Mesothelial cell of epicardium (in vitro differentiated cells): ENCODE measurements at regions not wholly inside any gene's neighbourhood (a gene's known extent, or its start where the extent isn't known, plus 50 kb on each side); places are given as distances from the start of the nearest gene placed in this dataset.

Experiments used
- DNase-seq, 2 experiments: peaks; one replicate each; pipeline ENCODE4 v3.0.0; 2021; ENCODE audit warnings: low spot score in 2 of 2; ENCODE audit not compliant: unreplicated experiment in 2 of 2
- H3K27ac Mint-ChIP-seq: 2 replicates; pipeline ENCODE4 v1.8.0; 2021; ENCODE audit warnings: mixed read lengths
- H3K27me3 Mint-ChIP-seq: 2 replicates; pipeline ENCODE4 v1.8.0; 2021; ENCODE audit warnings: low read depth, mixed read lengths
- H3K36me3 Mint-ChIP-seq: 2 replicates; pipeline ENCODE4 v1.8.0; 2021; ENCODE audit warnings: mixed read lengths
- H3K4me1 Mint-ChIP-seq: 2 replicates; pipeline ENCODE4 v1.8.0; 2021; ENCODE audit warnings: mixed read lengths
- H3K4me3 Mint-ChIP-seq: 2 replicates; pipeline ENCODE4 v1.8.0; 2021; ENCODE audit warnings: mild to moderate bottlenecking, moderate library complexity, mixed read lengths
- H3K9me3 Mint-ChIP-seq: 2 replicates; pipeline ENCODE4 v1.8.0; 2021; ENCODE audit warnings: mixed read lengths
- CTCF ChIP-seq: fragments of 200-600 bp; sonication (generic); IDR thresholded peaks from one replicate; pipeline ENCODE4 v1.5.0; 2021; ENCODE audit warnings: antibody characterized with exemption; ENCODE audit not compliant: unreplicated experiment

- peaks cover 33% of the 10 kb centered on the region for H3K27me3 Mint-ChIP-seq
- no peak for TF ChIP-seq CTCF
- H3K36me3 Mint-ChIP-seq, result no peaks in the 10 kb centered on the region
- H3K9me3 Mint-ChIP-seq, result peaks cover 22% of the 10 kb centered on the region
- H3K27ac Mint-ChIP-seq, result no peak overlapping the region
- peak in 1 of 2 experiments; percentile 14 for DNase-seq
- no peak overlapping the region for H3K4me3 Mint-ChIP-seq
- no peaks in the 10 kb centered on the region for H3K4me1 Mint-ChIP-seq
These were observed 155.2 kb downstream of the BCL11B start for GRCh38 chr14:99116741-99117295.

GRCh38 chr14:99117671-99118045 lies 154.3 kb downstream of the BCL11B start:
- H3K27ac Mint-ChIP-seq, result no peak overlapping the region
- H3K36me3 Mint-ChIP-seq, result no peaks in the 10 kb centered on the region
- no peak for TF ChIP-seq CTCF
- peaks cover 19% of the 10 kb centered on the region for H3K9me3 Mint-ChIP-seq
- DNase-seq, result peak in 1 of 2 experiments; percentile 29
- H3K4me1 Mint-ChIP-seq, result no peaks in the 10 kb centered on the region
- H3K4me3 Mint-ChIP-seq, result peak overlapping the region; percentile 52
- peaks cover 33% of the 10 kb centered on the region for H3K27me3 Mint-ChIP-seq

- peak overlapping the region; percentile 52 for H3K4me3 Mint-ChIP-seq
- H3K9me3 Mint-ChIP-seq, result peaks cover 16% of the 10 kb centered on the region
- DNase-seq, result peak in 1 of 2 experiments; percentile 37
- no peak overlapping the region for H3K27ac Mint-ChIP-seq
- peaks cover 33% of the 10 kb centered on the region for H3K27me3 Mint-ChIP-seq
- no peaks in the 10 kb centered on the region for H3K4me1 Mint-ChIP-seq
- no peaks in the 10 kb centered on the region for H3K36me3 Mint-ChIP-seq
- no peak for TF ChIP-seq CTCF
These were observed 153.8 kb downstream of the BCL11B start for GRCh38 chr14:99118046-99118721.

- no peaks in the 10 kb centered on the region for H3K36me3 Mint-ChIP-seq
- peaks cover 33% of the 10 kb centered on the region for H3K27me3 Mint-ChIP-seq
- no peak overlapping the region for H3K4me3 Mint-ChIP-seq
- no peak for TF ChIP-seq CTCF
- H3K27ac Mint-ChIP-seq, result no peak overlapping the region
- DNase-seq, result peak in 1 of 2 experiments; percentile 29
- H3K4me1 Mint-ChIP-seq, result no peaks in the 10 kb centered on the region
- peaks cover 9% of the 10 kb centered on the region for H3K9me3 Mint-ChIP-seq
These were observed 153.1 kb downstream of the BCL11B start for GRCh38 chr14:99118946-99119345.
